Inflammatory macrophage (primary cell): ENCODE measurements at regions not wholly inside any gene's neighbourhood (a gene's known extent, or its start where the extent isn't known, plus 50 kb on each side); places are given as distances from the start of the nearest gene placed in this dataset.
"Not testable (repeated sequence)": the region's sequence is repeated elsewhere in the genome, so short reads cannot be mapped to it uniquely, and the experiment has no call there.

Experiments
- DNase-seq, 2 donors: peaks; one replicate each; pipeline ENCODE4 v3.0.0-alpha.2; 2020 to 2022

DNA sequence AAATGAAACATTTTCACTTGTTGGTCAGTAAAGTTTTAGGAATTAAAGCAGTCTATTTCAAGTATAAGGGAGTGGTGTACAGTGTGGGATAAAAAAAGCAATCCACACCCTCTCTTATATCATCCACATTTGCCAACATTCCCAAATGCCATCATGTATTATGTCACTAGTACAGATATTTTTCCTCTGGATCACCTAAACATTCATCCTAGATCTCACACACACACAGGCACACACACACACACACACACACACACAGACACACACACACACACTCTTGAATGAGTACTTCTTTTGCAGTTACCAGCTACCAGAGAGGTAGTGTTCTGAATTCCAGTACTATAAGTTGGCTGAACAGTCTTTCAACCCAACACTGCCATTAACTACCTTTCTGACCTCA lies 1369.1 kb upstream of the ADGRL4 start:
- no peak for DNase-seq

DNA sequence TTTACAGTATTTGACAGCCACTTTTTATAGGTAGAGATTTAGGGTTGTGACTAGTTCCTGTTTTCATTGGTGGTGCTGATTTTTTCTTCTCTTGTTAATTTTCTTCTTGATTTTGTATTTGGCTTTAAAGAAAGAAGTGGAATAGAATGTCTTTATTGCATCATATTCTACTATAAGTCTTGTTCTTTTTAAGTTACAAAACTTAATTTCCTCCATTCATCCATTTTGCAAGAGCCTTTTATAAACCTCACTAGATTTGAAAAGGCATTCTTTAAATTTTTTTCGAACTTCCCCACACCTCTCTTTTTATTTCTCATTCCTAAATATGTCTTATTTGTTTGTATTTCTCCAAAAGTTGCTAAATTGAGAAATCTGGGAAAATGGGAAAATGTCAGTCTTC lies 1368.6 kb upstream of the ADGRL4 start:
- no peak for DNase-seq

GRCh38 chr1:80369780-80370179 lies 1363.2 kb upstream of the ADGRL4 start:
- DNase-seq = no peak

- no peak for DNase-seq
Observed at GRCh38 chr1:80367058-80367457, 1360.5 kb upstream of the ADGRL4 start.

DNA sequence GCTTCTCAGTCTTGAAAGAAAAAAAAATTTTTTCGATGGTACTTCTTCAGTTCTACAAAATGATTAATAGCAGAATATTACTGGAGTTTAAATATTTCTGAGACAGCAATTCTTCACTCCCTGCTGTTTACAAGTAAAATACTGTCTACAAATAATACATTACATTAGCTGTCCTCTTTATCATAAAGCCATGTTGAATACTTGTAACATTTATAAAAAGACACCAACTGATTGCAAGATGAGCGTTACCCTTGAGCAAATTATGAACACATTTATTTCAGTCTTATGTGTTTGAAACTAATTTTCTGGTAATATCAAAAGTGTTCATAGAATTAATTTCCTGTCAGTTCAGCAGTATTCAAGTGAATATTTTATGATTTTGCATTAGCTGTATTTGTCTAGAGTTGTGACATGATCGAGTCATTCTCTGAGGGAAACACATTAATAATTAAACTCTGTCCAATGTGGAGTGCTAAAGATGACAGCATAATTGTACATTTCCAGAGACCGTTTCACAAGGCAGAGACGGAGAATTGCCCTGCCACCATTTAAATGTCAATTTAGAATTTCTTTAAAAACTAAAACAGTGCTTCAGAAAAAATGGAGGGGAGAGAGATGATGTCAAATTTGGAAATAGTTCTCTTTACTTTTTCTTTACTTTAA lies 1359.0 kb upstream of the ADGRL4 start:
- DNase-seq = no peak

- no peak for DNase-seq
Observed at GRCh38 chr1:80363689-80364475, 1357.4 kb upstream of the ADGRL4 start.

GRCh38 chr1:80359666-80360065 lies 1353.1 kb upstream of the ADGRL4 start:
- DNase-seq = no peak

GRCh38 chr1:80349218-80349617 lies 1342.7 kb upstream of the ADGRL4 start:
- no peak for DNase-seq

- DNase-seq = no peak
Observed at GRCh38 chr1:80341021-80341420, 1334.5 kb upstream of the ADGRL4 start.

- DNase-seq = no peak
Observed at GRCh38 chr1:80318108-80318507, 1311.6 kb upstream of the ADGRL4 start.

- DNase-seq = no peak
Observed at GRCh38 chr1:80310703-80311245, 1304.2 kb upstream of the ADGRL4 start.

GRCh38 chr1:80305466-80305865 lies 1298.9 kb upstream of the ADGRL4 start:
- DNase-seq = no peak

- DNase-seq = no peak
Observed at GRCh38 chr1:80293818-80294217, 1287.3 kb upstream of the ADGRL4 start.

DNA sequence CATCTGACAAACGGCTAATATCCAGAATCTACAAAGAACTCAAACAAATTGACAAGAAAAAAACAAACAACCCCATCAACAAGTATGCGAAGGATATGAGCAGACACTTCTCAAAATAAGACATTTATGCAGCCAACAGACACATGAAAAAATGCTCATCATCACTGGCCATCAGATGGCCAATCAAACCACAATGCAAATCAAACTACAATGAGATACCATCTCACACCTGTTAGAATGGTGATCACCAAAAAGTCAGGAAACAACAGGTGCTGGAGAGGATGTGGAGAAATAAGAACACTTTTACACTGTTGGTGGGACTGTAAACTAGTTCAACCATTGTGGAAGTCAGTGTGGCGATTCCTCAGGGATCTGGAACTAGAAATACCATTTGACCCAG lies 1282.2 kb upstream of the ADGRL4 start:
- DNase-seq = not testable (repeated sequence)

DNA sequence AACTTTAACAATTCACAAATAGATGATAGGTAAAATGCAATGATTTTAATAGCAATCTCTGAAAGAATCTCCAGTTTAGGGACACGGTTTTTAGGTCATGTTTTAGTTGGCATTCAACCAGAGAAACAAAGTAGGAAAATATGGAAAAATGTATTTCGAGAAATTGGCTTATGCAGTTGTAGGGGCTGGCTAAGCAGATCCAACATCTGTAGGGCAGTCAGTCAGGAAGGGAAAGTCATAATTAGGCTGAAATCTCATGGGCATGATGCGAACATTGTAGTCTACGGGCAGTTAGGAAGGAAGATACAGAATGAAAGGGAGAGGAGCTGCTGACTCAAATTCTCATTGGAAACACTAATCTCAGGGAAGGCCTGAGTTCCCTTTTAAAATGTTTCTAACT lies 1276.0 kb upstream of the ADGRL4 start:
- no peak for DNase-seq

DNA sequence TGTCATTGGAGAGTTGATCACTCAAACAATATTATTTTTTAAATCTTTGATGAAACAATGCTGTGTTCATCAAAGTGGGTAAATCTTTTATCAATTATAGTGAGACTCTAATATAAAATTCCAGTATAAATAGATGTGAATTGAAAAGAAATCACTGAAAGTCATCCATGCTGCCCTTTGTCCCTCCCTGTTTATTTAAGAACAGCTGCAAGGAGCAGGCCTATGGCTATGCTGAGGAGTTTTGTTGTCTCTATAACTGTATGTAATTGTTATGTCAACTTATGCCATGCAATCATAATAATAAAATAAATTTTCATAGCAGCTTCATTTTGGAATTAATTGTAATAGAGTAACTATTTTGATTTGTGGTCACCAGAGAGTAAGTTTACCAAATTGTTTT lies 1272.4 kb upstream of the ADGRL4 start:
- no peak for DNase-seq

GRCh38 chr1:80274256-80274655 lies 1267.7 kb upstream of the ADGRL4 start:
- DNase-seq = no peak

DNA sequence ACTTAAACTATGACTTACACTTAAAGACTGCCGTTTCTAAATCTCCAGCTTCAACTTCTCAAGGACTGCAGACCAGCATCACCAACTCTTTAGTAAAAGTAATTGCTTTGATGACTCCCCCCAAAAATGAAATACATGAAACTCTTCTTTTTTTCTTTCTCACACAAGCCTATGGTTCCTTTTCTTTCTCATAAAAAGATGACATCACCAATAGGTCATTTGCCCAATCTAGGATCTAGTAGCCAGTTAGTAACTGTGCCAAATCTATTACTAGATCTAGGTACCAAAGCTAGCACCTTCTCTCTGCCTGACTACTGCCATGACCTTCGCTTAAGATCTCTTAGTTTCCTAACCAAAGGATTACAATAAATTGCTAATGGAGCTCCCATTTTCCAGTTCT lies 1266.0 kb upstream of the ADGRL4 start:
- no peak for DNase-seq

GRCh38 chr1:80258659-80259058 lies 1252.1 kb upstream of the ADGRL4 start:
- no peak for DNase-seq

GRCh38 chr1:80251591-80251990 lies 1245.1 kb upstream of the ADGRL4 start:
- no peak for DNase-seq

DNA sequence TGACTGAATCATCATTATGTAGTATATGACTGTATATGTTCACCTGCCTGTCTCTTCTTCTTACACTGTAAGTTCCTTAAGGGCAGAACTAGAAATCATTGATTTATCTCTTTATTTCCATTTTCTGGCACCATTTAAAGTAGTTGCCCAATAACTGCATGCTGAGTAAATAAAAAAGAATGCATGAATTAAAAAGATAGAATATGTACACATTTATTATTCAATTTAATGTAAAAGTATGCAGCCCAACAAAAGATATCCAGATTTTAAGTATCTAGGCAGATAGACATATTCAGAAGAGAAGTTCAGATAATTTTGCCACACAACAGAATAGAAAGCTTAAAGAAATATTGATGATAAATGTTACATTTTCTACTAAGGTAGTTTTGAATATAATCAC lies 1244.6 kb upstream of the ADGRL4 start:
- DNase-seq = no peak

DNA sequence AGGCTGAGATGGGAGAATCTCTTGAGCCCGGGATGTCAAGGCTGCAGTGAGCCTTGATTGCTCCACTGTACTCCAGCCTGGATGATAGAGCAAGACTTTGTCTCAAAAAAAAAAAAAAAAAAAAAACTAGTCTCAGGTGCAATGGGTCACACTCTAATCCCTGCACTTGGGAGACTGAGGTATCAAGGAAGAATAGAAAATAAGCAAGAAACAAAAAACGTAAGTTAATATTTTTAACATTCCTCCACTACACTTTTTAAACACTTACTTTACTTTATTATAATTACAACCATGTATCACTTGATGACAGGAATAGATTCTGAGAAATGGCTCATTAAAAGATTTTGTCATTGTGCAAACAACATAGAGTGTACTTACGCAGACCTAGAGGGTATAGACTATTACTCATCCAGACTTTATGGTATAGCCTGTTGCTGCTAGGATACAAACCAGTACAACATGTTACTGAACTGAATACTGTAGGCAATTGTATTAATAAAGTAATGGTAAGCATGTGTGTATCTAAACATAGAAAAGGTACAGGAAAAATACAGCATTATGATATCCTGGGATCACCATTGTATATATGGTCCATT lies 1244.1 kb upstream of the ADGRL4 start:
- DNase-seq = no peak

DNA sequence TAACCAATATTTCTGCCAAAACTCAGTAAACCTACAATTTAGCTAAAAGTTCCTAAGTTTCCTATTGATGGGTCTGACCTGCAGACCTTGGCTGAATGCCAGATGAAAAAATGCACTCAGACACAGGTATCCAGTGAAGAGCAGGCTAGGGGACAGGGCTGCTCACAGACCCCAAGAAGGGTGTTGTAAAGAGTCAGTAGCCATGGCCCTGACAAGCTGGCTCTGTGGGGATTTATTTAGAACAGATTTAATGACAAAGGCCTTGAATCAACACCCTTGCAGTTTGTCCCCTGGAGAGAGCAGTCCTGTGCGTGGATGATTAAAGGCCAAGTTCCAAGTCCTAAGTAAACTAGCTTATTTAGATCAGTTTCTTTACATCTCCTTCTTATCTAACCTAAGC lies 1243.2 kb upstream of the ADGRL4 start:
- no peak for DNase-seq

- DNase-seq = no peak
Observed at GRCh38 chr1:80248886-80249285, 1242.4 kb upstream of the ADGRL4 start.
